ENCODE measurements at regions not wholly inside any gene's neighbourhood (a gene's known extent, or its start where the extent isn't known, plus 50 kb on each side); places are given as distances from the start of the nearest gene placed in this dataset.
A peak's percentile ranks its signal among the peaks of the same experiment; 100 is the strongest.

- no peak for DNase-seq (ENCODE audit: extremely low read depth, low read depth)
These were observed 594.0 kb upstream of the JAG1 start for GRCh38 chr20:11267762-11268335.

- no peak for DNase-seq (ENCODE audit: extremely low read depth, low read depth)
These were observed 596.8 kb upstream of the JAG1 start for GRCh38 chr20:11270566-11270965.

DNA sequence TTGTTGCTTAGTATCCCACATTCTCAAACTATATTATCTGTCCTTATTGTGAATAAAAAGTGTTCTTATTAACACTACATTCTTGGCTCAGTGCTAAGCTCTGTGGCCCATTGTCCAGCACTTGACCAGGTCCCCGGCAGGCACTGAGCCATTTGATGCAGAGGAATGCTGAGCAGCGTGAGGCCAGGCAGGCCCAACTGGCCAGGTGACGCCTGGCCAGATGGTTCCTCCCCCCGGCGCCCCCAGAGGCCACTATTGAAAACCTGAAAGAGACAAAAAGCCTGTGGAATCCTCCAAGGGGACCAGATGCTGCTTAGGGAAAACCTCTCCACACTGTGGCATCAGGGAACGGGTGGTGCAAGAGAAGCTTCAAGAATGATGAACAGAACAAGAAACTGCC lies 597.5 kb upstream of the JAG1 start:
- DNase-seq (ENCODE audit: extremely low read depth, low read depth) = no peak

DNA sequence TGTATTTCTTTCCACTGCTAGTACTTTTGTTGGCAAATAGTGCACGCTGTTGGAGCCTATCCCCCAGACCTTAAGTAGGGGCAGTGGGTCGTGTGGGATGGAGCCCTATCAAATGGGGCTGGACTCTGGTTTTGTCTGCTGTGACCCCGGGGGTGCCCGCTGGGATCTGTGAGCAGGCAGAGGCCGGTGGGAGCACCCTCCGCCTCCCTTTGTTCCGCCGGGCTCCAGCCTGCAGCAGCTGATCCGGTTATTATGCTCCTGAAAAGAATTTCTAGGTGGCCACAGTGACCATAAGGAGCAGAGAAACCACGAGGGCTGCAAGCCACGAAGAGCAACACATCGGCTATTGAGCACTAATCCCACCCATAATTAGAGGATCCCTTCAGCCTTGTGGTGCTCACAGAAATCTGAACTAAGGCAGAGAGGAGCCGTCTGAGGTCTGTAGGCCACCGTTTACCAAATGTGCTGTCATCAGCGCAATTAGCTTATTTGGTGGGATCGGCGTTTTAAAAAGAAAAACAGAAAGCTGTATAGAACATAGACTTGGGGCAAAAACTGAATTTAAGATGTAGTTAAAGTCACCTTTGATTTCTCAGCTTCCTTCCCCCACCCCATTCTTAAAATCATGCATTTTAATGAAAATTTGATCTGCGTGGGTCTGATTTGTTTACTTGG lies 598.3 kb upstream of the JAG1 start:
- DNase-seq (ENCODE audit: extremely low read depth, low read depth) = no peak

- peak; percentile 61 for DNase-seq (ENCODE audit: extremely low read depth, low read depth)
These were observed 600.4 kb upstream of the JAG1 start for GRCh38 chr20:11274141-11274594.

DNA sequence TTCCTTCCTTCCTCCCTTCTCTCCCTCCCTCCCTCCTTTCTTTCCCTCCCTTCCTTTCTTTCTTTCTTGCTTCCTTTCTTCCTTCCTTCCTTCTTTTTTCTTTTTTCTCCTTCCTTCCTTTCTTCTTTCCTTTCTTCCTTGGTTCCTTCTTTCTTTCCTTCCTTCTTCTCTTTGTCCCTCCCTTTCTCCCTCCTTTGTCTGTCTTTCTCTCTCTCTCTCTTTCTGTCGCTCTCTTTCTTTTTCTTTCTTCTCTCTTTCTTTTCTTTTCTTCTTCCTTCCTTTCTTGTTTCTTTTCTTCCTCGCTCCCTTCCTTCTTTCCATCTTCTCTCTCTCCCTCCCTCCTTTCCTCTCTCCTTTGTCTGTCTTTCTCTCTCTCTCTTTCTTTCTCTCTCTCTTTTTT lies 601.9 kb upstream of the JAG1 start:
- no peak for DNase-seq (ENCODE audit: extremely low read depth, low read depth)

DNA sequence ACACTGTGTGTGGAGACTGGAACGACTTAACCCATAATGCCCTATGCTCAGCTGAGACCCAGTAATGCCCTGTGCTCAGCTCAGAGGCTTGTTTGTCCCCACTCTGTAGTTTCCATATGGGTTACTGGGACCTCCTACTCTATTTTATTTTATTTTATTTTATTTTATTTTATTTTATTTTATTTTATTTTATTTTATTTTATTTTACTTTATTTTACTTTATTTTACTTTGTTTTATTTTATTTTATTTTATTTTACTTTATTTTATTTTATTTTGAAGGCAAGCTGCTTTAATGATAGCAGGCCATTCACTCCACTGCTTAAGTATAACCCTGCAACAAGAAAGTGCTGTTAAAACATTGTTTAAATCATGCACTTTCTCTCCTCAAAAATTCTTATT lies 603.4 kb upstream of the JAG1 start:
- no peak for DNase-seq (ENCODE audit: extremely low read depth, low read depth)

DNA sequence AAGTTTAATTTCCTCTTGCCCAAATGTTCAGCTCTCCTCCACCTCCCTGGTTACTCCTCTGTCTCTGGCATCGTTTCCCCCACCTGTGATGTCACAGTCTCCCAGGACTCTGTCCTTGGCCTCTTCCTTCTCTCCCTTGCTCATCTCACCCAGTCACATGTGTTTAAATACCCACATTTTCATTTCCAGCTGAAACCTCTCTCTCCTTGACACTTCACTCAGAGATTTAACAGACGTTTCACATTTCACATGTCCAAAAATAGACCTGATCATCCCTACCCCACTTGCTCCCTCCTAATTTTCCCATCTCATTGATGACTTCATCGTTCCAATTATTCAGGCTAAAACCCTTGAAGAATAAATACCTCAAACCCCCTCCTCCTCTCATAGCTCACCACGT lies 604.1 kb upstream of the JAG1 start:
- no peak for DNase-seq (ENCODE audit: extremely low read depth, low read depth)

DNA sequence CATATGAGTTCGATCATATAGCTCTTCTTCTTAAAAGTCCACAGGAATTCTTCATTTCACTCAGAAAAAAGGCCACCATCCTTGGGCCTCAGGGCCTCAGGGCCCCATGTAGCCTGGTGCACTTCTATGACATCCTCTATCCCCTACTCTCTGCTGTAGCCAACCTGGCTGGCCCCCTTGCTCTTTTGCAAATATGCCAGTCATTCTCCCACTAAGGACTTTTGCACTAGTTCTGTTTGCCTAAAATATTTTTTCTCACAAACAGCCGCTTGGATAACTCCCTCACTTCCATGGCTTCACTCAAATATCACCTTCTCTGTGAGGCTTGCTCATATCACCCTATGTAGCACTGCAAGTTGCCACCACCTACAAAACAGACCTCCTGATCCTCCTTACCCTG lies 604.7 kb upstream of the JAG1 start:
- no peak for DNase-seq (ENCODE audit: extremely low read depth, low read depth)

- DNase-seq (ENCODE audit: extremely low read depth, low read depth) = no peak
These were observed 607.4 kb upstream of the JAG1 start for GRCh38 chr20:11281240-11281639.

DNA sequence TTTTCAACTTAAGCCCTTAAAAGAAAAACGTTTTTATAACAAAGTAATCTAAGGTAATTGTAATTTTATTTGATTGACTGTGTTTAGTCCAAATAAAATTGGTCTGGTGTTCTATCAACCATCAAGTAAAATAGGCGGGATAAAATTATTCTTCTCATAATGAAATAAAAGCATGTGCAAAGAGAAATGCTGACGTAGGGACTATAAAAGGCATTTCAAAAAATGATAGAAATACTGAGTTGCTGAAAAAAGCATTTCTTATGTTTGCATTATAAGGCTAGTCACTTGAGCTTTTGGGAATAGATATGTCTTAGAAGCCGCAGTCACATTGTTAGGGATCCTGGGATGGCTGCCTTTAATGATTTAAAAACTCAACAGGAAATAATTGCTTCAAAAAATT lies 608.0 kb upstream of the JAG1 start:
- no peak for DNase-seq (ENCODE audit: extremely low read depth, low read depth)

GRCh38 chr20:11287126-11287525 lies 613.3 kb upstream of the JAG1 start:
- no peak for DNase-seq (ENCODE audit: extremely low read depth, low read depth)

- DNase-seq (ENCODE audit: extremely low read depth, low read depth) = no peak
These were observed 621.5 kb upstream of the BTBD3 start for GRCh38 chr20:11296221-11296620.

DNA sequence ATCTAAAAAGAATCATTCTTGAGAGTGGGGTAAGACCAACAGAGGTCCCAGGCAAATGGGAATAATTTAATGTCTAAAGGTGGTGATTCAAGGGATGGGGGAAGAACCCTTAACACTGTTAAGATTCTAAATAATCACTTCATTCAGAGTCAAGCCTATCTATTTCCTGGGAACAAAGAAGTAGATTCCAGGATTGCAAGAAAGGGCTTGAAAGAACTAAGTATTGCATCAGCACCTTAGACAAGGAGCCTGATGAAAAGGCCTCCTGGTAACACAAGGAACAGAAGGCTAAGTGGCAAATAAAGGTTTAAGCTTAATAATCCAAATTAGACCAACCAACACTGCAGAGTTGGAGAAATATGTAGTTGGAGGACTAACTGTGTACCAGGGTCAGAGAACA lies 620.7 kb upstream of the BTBD3 start:
- no peak for DNase-seq (ENCODE audit: extremely low read depth, low read depth)

GRCh38 chr20:11301699-11302098 lies 616.0 kb upstream of the BTBD3 start:
- no peak for DNase-seq (ENCODE audit: extremely low read depth, low read depth)

DNA sequence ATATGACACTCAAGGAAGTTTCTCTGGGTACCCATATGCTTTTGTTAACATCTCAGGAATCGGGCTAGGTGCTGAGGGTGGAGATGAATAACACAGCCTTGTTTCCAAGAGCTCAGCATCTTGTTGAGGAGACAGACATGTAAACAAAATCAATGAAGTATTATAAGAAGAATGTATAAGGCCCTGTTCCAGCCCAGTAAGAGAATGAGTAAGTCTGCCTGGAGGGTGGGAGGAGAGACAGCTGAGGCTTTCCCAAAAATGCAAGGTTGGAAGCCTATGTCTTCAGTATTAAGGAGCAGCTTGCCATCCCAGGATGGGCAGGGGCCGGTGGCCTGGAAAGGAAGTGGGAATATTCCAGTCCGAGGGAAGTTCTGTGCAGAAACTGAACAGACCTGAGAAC lies 615.3 kb upstream of the BTBD3 start:
- DNase-seq (ENCODE audit: extremely low read depth, low read depth) = no peak

GRCh38 chr20:11304795-11305194 lies 612.9 kb upstream of the BTBD3 start:
- no peak for DNase-seq (ENCODE audit: extremely low read depth, low read depth)

- DNase-seq (ENCODE audit: extremely low read depth, low read depth) = no peak
These were observed 612.3 kb upstream of the BTBD3 start for GRCh38 chr20:11305406-11305805.

DNA sequence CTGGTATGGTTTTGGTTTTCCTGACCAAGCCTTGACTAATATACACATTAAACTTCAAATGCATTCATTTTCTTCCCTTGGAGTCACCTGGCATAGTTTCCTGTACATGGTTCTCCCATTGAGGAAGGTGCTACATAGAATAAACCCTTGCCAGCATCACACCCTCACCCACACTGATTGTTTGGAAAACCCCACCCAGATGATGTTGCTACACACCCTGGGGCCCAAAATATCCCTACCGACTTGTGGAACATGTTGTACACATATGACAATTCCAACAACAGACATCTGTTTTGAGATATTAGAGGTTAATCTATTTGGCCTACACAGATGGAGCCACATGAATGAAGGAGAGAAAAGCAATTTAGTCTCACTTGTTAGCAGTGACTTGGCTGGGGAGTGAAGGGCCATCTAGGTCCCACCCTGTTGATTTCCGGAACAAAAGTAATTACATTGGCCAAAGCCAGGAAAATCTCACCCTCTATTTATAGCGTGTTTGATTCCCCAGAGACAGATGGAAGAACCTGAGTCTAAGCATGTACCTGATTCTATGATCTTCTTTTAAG lies 606.0 kb upstream of the BTBD3 start:
- DNase-seq (ENCODE audit: extremely low read depth, low read depth) = no peak

DNA sequence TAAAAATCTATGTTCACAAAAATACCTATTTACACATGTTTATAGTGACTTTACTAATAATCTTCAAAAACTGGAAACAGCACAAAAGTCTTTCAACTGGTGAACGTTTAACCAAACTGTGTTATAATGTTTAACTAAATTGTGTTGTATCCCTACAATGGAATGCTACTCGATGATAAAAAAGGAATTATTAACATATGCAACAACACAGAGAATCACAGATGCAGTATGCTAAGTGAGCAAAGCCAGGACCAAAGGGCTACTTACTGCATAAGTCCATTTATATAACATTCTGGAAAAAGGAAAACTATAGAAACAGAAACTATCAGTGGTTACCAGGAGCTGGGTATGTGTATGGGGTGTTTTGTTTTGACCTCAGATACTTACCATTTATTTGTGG lies 602.2 kb upstream of the BTBD3 start:
- no peak for DNase-seq (ENCODE audit: extremely low read depth, low read depth)

GRCh38 chr20:11316244-11316643 lies 601.4 kb upstream of the BTBD3 start:
- DNase-seq (ENCODE audit: extremely low read depth, low read depth) = no peak

GRCh38 chr20:11320033-11320432 lies 597.7 kb upstream of the BTBD3 start:
- DNase-seq (ENCODE audit: extremely low read depth, low read depth) = no peak

DNA sequence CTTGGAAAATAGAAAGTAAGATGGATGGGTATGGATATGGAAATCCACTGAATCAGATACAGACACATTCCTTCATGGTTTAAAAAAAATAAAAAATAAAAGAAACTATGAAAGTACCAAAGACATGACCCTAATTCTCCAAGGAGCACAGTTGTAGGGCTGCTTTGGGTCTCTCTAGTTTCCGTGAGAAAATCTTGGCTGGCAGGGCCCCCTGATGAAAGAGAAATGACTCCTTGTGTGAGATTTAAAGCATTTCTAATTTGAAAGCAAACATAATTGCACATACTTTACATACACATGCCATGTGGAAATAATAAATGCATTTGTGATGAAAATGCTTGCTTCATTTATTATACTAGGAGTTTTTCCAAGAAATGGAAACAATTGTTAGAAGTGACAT lies 593.9 kb upstream of the BTBD3 start:
- DNase-seq (ENCODE audit: extremely low read depth, low read depth) = no peak

Measured in NCI-H460 (cell line).